ENCODE measurements at regions not wholly inside any gene's neighbourhood (a gene's known extent, or its start where the extent isn't known, plus 50 kb on each side); places are given as distances from the start of the nearest gene placed in this dataset.

GRCh38 chr1:88462096-88462487 lies 222.0 kb upstream of the PKN2 start:
- Histone ChIP-seq H3K4me1 (peaks cover 0 to 4% (median 0%) of the 10 kb centered on the region in 12 donors), H3K36me3 (no peaks in the 10 kb centered on the region), H3K27me3 (peaks cover 0 to 24% (median 0%) of the 10 kb centered on the region in 9 donors), H3K27ac (peak overlapping the region in 7 of 12 donors; percentile 29 to 84 (median 67)), H3K4me3 (peak overlapping the region in 11 of 12 donors; percentile 7 to 61 (median 47)), H3K9me3 (peaks cover 0 to 12% (median 0%) of the 10 kb centered on the region in 12 donors)
- TF ChIP-seq, protein P1, sequence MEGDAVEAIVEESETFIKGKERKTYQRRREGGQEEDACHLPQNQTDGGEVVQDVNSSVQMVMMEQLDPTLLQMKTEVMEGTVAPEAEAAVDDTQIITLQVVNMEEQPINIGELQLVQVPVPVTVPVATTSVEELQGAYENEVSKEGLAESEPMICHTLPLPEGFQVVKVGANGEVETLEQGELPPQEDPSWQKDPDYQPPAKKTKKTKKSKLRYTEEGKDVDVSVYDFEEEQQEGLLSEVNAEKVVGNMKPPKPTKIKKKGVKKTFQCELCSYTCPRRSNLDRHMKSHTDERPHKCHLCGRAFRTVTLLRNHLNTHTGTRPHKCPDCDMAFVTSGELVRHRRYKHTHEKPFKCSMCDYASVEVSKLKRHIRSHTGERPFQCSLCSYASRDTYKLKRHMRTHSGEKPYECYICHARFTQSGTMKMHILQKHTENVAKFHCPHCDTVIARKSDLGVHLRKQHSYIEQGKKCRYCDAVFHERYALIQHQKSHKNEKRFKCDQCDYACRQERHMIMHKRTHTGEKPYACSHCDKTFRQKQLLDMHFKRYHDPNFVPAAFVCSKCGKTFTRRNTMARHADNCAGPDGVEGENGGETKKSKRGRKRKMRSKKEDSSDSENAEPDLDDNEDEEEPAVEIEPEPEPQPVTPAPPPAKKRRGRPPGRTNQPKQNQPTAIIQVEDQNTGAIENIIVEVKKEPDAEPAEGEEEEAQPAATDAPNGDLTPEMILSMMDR (IDR thresholded peaks at IDR 0.05): no peak
- no peak for TF ChIP-seq POLR2A (IDR thresholded peaks at IDR 0.05)
- WGBS, 4 donors: 40 to 44% (median 42%) methylated on average over 6 of the region's 6 CpGs
- DNase-seq (no peak), ATAC-seq (no peak)
- intact Hi-C loops (cut with DNase I): loop anchor here in 1 of 10 donors (10.0 kb wide), 1 partner anchor 137 kb away; no protein-coding TSS in a partner anchor

GRCh38 chr1:88462488-88463261 lies 221.4 kb upstream of the PKN2 start:
- DNase-seq (peak in 4 of 5 donors; percentile 26 to 66 (median 46)), ATAC-seq (peak; percentile 54 to 88 (median 74))
- Histone ChIP-seq H3K36me3 (no peaks in the 10 kb centered on the region), H3K9me3 (peaks cover 0 to 17% (median 0%) of the 10 kb centered on the region in 12 donors), H3K4me3 (peak overlapping the region in 11 of 12 donors; percentile 7 to 61 (median 47)), H3K27ac (peak overlapping the region; percentile 39 to 84 (median 66)), H3K27me3 (peaks cover 0 to 24% (median 0%) of the 10 kb centered on the region in 9 donors), H3K4me1 (peaks cover 0 to 4% (median 0%) of the 10 kb centered on the region in 12 donors)
- intact Hi-C loops (cut with DNase I): loop anchor here in 1 of 10 donors (10.0 kb wide), 1 partner anchor 138 kb away; no protein-coding TSS in a partner anchor
- TF ChIP-seq POLR2A (IDR thresholded peaks at IDR 0.05): no peak
- TF ChIP-seq, protein P1 (IDR thresholded peaks at IDR 0.05): no peak
- 3 to 5% (median 4%) methylated on average over 27 to 69 of the region's 69 CpGs for WGBS, 4 donors

DNA sequence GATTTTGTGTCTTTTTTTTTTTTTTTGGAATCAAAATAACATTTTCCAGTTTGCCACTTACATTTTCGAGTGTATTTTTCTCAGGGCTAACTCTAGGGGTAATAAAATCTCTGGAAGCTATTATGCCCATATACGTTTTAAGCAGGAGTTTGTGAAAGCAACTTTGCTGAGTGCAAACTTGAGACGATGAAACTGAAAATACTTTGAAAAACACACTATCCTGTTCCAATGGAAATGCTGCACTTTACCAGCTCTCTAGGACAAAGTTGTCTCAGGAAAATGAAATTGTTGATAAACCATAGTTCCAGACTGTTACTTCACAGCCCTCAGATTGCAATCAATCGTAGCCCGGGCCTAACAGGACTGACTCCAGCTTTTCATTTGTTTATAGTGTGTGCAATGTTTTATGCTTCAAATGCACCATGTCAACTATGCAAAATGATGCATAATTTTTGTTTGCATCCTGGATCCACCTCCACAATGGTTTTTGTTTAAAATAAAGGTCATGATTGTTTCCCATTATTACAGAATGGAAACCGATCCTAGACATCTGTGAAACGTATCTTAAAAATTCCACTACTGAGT lies 220.6 kb upstream of the PKN2 start:
- H3K4me3 ChIP-seq: peak overlapping the region in 7 of 12 donors; percentile 43 to 61 (median 56)

More for the DNA sequence above, 220.6 kb upstream of the PKN2 start:
- Histone ChIP-seq H3K9me3 (peaks cover 0 to 17% (median 0%) of the 10 kb centered on the region in 12 donors), H3K27me3 (peaks cover 0 to 24% (median 0%) of the 10 kb centered on the region in 9 donors), H3K36me3 (no peaks in the 10 kb centered on the region), H3K27ac (peak overlapping the region in 9 of 12 donors; percentile 23 to 84 (median 67)), H3K4me1 (peaks cover 0 to 4% (median 0%) of the 10 kb centered on the region in 12 donors)
- intact Hi-C loops (cut with DNase I): loop anchor here in 1 of 10 donors (10.0 kb wide), 1 partner anchor 139 kb away; no protein-coding TSS in a partner anchor
- no peak for TF ChIP-seq POLR2A (IDR thresholded peaks at IDR 0.05)
- TF ChIP-seq, protein P1 (IDR thresholded peaks at IDR 0.05): no peak
- DNase-seq (no peak), ATAC-seq (no peak)
- WGBS, 4 donors: 69 to 78% (median 73%) methylated on average over 7 of the region's 7 CpGs
